ENCODE measurements at regions not wholly inside any gene's neighbourhood (a gene's known extent, or its start where the extent isn't known, plus 50 kb on each side); places are given as distances from the start of the nearest gene placed in this dataset.
"Not testable (repeated sequence)": the region's sequence is repeated elsewhere in the genome, so short reads cannot be mapped to it uniquely, and the experiment has no call there.

DNA sequence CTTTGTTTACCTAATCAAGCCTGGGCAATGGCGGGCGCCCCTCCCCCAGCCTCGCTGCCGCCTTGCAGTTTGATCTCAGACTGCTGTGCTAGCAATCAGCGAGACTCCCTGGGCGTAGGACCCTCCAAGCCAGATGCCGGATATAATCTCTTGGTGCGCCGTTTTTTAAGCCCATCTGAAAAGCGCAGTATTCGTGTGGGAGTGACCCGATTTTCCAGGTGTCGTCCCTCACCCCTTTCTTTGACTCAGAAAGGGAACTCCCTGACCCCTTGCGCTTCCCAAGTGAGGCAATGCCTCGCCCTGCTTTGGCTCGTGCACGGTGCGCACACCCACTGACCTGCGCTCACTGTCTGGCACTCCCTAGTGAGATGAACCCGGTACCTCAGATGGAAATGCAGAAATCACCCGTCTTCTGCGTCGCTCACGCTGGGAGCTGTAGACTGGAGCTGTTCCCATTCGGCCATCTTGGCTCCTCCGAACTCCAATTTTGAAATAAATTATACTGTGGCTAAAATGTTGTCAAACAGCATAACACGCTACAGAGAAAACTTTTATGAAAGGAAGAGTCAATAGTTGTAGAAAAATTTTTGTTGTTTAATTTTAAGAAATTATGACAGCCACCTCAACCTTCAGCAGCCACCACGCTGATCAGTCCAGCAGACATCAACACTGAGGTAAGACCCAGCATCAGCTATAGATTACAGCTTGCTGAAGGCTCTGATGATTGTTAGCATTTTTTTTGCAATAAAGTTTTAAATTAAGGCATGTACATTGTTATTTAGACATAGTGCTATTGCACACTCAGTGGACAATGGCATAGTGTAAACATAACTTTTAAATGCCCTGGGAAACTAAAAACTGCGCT lies 384.7 kb upstream of the DEPDC1 start:
- DNase-seq, result peak; percentile 41

GRCh38 chr1:68889471-68889870 lies 392.6 kb upstream of the DEPDC1 start:
- no peak for DNase-seq

GRCh38 chr1:68890736-68891135 lies 393.9 kb upstream of the DEPDC1 start:
- DNase-seq, result no peak

GRCh38 chr1:68904477-68904876 lies 407.6 kb upstream of the DEPDC1 start:
- DNase-seq, result no peak

DNA sequence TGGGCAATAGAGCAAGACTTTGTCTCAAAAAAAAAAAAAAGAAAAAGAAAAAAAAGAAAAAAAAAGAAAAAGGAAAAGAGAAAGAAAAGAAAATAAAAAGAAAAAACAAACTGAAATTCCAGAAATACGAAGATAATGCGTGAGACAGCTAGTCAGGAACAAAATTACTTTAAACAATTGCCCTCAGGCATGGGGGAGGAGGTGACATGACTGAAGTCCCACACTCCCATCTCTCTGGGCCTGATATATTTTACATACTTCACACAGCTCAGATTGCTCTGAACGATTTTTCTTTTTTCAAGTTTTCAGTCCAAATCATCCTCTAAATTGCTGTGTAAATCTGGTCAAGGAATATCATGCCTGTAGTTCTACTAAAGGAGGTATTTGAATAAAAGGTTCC lies 409.5 kb upstream of the DEPDC1 start:
- no peak for DNase-seq

- DNase-seq, result no peak
Observed at GRCh38 chr1:68907491-68907890, 410.6 kb upstream of the DEPDC1 start.

GRCh38 chr1:68908316-68908715 lies 411.4 kb upstream of the DEPDC1 start:
- DNase-seq, result no peak

DNA sequence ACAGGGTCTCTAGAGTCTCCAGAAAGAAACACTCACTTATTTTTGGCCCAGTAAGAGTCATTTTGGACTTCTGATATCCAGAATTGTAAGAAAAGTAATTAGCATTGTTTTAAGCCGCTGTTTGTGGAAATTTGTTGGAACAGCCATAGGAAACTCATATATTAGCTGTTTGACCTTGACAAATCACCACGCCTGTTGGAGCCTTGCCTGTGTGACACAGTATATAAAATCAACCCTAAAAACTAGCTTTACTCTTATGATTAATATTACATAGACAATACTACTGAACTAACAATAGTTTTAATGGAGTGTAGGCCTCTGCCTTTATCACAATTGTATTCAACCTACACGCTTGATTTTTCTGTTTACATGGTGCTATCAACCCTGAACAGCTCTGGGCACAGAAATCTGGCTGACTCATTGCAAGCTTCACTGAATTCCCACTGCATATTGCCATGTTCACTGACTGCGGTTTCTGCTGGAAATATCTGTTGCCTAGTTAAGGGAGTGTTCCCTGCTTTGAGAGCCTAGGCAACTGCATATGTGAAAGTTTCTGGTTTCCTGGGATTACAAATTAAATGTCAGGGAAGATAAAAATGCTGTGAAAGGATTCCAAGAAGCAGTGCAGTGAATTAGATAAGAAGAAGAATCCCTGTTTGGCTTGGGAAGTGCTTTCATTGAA lies 419.5 kb upstream of the DEPDC1 start:
- no peak for DNase-seq

DNA sequence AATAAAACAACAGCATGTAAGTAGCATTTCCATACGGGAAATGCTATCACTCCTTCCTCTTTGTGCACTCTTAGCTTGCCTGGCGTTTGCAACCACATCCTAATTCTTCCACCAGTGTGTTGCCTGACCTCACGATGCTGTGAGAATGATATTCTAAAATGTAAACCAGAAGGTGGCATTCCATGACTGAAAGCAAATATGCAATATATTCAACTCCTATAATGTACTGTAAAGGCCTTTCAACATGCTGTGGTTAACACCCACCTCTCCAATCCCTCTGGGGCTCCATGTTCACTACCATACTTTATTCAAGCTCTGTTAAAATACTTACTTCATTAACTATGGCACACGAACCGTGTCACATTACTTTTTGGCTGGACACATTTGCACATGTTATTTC lies 420.6 kb upstream of the DEPDC1 start:
- no peak for DNase-seq

DNA sequence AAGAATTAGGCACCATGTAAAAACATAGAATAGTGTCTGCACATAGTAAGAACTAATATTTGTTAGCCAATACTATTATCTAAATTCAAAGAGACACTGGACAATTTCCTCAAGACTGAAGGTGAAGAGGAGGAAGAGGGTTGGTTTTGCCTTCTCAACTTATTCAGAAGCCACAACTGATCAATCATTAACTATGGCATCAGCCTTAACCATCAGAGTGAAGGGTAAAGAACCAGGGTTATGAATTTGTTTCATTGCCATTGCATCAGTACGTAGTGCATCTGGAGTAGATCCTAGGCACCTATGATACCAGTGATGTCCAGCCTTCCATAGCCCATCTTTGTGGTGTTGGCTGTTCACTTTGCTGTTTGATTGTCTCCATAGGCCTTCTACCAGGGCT lies 421.7 kb upstream of the DEPDC1 start:
- no peak for DNase-seq

DNA sequence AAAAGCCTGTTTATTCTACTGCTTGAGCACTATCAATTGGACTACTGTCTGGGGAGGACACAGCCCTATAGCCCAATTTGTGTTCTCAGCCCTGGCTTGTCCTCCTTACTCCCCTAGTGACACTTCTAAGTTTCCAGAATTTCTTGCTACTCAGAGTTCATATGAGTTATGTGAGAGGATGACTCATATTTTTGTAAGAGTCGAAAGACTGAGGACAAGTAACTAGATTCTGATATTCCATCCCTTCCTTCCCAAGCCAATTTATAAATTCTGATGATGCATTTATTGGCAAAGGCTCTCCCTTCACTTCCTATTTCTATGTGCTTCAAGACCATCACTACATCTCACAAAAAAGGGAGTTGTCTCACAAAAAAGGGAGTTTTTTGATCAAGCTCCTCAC lies 422.2 kb upstream of the DEPDC1 start:
- no peak for DNase-seq

DNA sequence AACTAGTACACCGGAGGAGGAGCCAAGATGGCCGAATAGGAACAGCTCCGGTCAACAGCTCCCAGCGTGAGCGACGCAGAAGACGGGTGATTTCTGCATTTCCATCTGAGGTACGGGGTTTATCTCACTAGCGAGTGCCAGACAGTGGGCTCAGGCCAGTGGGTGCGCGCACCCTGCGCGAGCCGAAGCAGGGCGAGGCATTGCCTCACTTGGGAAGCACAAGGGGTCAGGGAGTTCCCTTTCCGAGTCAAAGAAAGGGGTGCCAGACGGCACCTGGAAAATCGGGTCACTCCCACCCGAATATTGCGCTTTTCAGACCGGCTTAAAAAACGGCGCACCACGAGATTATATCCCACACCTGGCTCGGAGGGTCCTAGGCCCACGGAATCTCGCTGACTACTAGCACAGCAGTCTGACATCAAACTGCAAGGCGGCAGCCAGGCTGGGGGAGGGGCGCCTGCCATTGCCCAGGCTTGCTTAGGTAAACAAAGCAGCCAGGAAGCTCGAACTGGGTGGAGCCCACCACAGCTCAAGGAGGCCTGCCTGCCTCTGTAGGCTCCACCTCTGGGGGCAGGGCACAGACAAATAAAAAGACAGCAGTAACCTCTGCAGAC lies 426.7 kb upstream of the DEPDC1 start:
- DNase-seq, result not testable (repeated sequence)

DNA sequence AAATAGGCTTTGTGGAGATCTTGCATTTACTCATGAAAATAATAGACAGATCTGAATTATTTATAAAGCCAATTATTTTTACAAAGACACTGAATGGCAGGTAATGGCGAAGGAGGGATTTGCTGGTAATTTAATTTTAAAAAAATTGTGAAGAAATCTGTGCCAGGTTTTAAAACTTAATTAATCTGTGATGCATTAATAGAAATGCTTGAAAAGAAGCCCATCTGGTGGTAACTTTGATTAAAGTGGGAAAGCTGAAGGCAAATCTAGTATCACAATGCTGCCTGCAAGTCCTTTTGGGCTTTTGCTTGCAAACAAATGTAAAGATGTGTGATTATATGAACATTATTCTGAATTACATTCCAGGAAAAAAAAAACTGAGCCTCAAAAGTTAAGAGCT lies 433.2 kb upstream of the DEPDC1 start:
- no peak for DNase-seq

DNA sequence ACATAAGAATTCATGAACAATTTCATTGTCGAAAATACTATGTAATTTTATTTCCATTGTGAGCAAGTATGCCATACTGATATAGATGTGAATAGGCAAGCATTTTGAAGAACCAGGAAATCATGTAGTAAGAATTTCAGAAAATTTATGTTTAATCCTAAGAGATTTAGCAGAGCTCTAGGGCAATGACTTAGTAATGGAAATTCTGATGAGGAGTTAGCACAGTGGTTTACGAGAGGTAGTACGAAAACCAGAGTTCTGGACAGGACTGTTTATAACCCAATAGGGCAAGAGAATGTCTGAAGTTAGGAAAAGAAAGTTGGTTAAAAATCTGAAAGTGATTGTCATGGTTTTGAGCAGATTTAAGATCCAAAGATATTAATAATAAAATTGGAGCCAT lies 439.6 kb upstream of the DEPDC1 start:
- DNase-seq, result no peak

DNA sequence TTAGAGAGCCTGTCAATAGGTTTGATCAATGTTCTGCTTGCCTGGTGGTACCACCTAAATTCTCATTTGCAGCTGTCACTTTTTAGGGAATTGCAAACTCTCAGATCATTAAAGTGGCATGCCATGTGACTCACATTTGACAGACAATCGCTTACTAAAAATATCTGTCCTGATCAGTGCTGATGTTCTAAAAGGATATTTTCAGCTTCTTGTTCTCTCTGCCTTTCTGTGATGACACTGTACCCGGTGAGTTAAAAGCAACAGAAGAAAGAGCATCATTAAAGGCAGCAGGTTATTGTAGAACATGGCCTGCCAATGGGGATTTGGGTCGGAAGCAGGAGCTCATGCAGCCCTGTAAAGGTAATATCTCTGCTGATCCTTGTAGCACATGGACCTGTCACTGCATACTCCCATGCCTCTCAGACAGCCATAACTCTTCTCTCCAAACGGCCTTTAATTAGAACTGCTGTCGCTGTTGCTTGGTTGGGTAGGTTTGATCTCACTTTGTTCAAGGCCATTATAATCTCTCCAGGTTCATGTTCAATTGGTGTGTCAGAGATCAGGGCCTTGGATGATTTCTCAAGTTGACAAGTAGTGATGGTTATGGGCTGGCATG lies 441.3 kb upstream of the DEPDC1 start:
- DNase-seq, result no peak

GRCh38 chr1:68950036-68950435 lies 453.2 kb upstream of the DEPDC1 start:
- DNase-seq, result no peak

- DNase-seq, result no peak
Observed at GRCh38 chr1:68953311-68953710, 456.4 kb upstream of the DEPDC1 start.

DNA sequence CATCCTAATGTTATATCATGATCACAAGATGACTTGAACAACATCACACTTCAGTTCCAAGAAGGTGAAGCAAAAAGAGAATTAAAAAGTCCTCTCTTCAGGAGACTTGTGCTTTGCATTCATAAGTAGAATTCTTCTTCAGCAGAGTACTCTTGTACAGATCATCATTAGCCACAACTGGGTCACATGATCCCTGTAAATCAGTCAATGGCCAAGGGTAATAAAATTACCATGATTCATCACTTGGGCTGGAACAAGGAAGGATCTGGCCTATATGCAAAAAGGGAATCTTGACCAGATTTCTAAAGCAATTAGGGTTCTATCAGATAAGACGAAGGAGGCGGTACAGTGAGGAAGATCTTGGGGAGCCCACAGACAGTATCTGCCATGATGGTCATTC lies 458.0 kb upstream of the DEPDC1 start:
- DNase-seq, result peak; percentile 86

DNA sequence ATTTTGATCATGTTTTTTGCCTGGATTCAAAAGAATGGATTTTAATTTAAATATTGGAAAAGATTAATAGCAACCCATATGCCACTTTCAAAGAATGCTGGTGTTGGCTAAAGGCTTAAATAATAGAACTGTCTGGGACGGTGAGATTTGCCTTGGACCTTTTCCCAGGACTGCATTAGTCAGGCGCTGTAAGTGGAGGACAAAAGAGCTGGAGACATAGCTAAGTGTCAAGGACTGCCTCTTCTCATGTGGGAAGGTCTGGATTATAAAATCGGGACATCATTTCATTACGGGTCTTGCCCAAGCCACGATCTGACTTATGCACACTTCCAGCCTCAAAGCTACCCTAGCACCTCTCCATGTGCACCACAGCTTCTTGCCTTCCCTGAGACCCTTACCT lies 458.5 kb upstream of the DEPDC1 start:
- DNase-seq, result no peak

GRCh38 chr1:68958958-68959357 lies 462.1 kb upstream of the DEPDC1 start:
- no peak for DNase-seq

- no peak for DNase-seq
Observed at GRCh38 chr1:68959461-68960030, 462.7 kb upstream of the DEPDC1 start.

DNA sequence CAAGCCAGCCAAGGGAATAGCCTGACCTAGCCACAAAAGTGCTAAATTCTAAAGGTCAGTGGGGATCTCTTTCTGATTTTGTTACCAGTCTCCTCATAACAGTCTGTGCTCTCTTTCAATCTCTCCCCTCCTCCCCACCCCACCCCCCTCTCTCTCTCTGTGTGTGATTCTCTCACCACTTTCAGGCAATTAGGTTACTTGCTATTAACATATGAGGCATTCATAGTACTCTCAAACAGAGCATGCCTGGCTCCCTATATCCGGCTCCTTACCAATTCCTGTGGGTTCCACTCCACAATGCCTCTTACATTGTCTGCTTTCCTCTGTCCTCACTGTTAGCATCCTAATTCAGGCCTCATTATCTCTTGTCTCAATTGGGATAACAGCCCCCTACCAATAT lies 464.3 kb upstream of the DEPDC1 start:
- no peak for DNase-seq

GRCh38 chr1:68963353-68963752 lies 466.5 kb upstream of the DEPDC1 start:
- no peak for DNase-seq

Measured in NCI-H748 treated with DMSO at 0.1 percent for 48 hours (cell line).